Endothelial cell of umbilical vein (primary cell): ENCODE measurements at regions not wholly inside any gene's neighbourhood (a gene's known extent, or its start where the extent isn't known, plus 50 kb on each side); places are given as distances from the start of the nearest gene placed in this dataset.

Experiments
- BruUV-seq: library from RNA; stranded (reverse); fragments of 400-500 nt; replicated peaks from 2 replicates; lab custom pipeline; 2021; lab: Mats Ljungman, UMichigan
- CTCF ChIA-PET: fragments of 300-600, 350-600 bp; sonication (Branson Sonifier 250); formaldehyde crosslinking; loops from one replicate; lab custom pipeline; 2021; ENCODE audit warnings: antibody characterized with exemption, inconsistent platforms; lab: Charles Lee
- POLR2A ChIA-PET: fragments of 300-600, 350-600 bp; sonication (Branson Sonifier 250); formaldehyde crosslinking; loops from one replicate; lab custom pipeline; 2021; ENCODE audit warnings: antibody characterized with exemption, inconsistent platforms; lab: Charles Lee
- DNase-seq: peaks from one replicate; pipeline ENCODE4 v3.0.0-alpha.2; 2011; ENCODE audit warnings: low read depth, low spot score
- FAIRE-seq: peaks from 2 replicates; lab custom pipeline; 2011; peaks lifted over from hg19 to GRCh38; lab: Jason Lieb, UNC
- H2AFZ ChIP-seq: 2 replicates; pipeline ENCODE4 v1.6.0; 2012; ENCODE audit warnings: low read depth, low read length, control low read depth, inconsistent platforms
- H3K27ac ChIP-seq: 2 replicates; pipeline ENCODE4 v1.5.1; 2011; ENCODE audit warnings: low read depth, mild to moderate bottlenecking, control low read depth, low read length, moderate library complexity; ENCODE audit not compliant: insufficient read depth
- H3K27me3 ChIP-seq, 2 experiments: 2 replicates each; pipeline versions ENCODE4 v1.6.0 to v1.6.1; 2011; ENCODE audit warnings: low read length in 2 of 2, mixed read lengths in 1 of 2; ENCODE audit not compliant: control insufficient read depth in 2 of 2, insufficient read depth in 2 of 2
- H3K36me3 ChIP-seq, 2 experiments: 2 replicates in 1 of 2; 3 replicates in 1 of 2; pipeline ENCODE4 v1.5.1; 2011; ENCODE audit warnings: low read length in 2 of 2, mild to moderate bottlenecking in 1 of 2, moderate library complexity in 1 of 2; ENCODE audit not compliant: control insufficient read depth in 2 of 2, insufficient read depth in 2 of 2; ENCODE audit errors: extremely low read depth in 1 of 2
- H3K4me1 ChIP-seq: 3 replicates; pipeline ENCODE4 v1.5.1; 2011; ENCODE audit warnings: mild to moderate bottlenecking, low read length; ENCODE audit not compliant: control insufficient read depth, insufficient read depth; ENCODE audit errors: extremely low read depth
- H3K4me2 ChIP-seq: 2 replicates; pipeline ENCODE4 v1.6.1; 2011; ENCODE audit warnings: low read length, control low read depth, mixed read lengths; ENCODE audit not compliant: insufficient read depth
- H3K4me3 ChIP-seq, 3 experiments: fragments of 200-600 bp in 1 of 3; sonication (generic), shearing (Covaris generic) in 1 of 3; replicated peaks in 1 of 3; 2 replicates each; pipeline ENCODE4 v1.5.1; 2011 to 2016; ENCODE audit warnings: control low read depth in 3 of 3, low read length in 3 of 3, mild to moderate bottlenecking in 2 of 3, inconsistent platforms in 1 of 3, low read depth in 1 of 3, moderate library complexity in 1 of 3; ENCODE audit not compliant: insufficient read depth in 1 of 3
- H3K79me2 ChIP-seq: 2 replicates; pipeline ENCODE4 v1.6.0; 2012; ENCODE audit warnings: low read length, inconsistent platforms; ENCODE audit not compliant: control insufficient read depth, insufficient read depth
- H3K9ac ChIP-seq: replicated peaks from 2 replicates; pipeline ENCODE3; 2011; ENCODE audit warnings: low read length, control low read depth; ENCODE audit not compliant: insufficient read depth; ENCODE audit errors: extremely low read depth
- H3K9me1 ChIP-seq: replicated peaks from 3 replicates; pipeline ENCODE4 v1.6.0; 2011; ENCODE audit warnings: mild to moderate bottlenecking, low read length; ENCODE audit not compliant: control insufficient read depth, insufficient read depth; ENCODE audit errors: extremely low read depth
- H3K9me3 ChIP-seq: replicated peaks from 2 replicates; pipeline ENCODE4 v1.5.1; 2012; ENCODE audit warnings: low read length, inconsistent platforms; ENCODE audit not compliant: control insufficient read depth, insufficient read depth
- H4K20me1 ChIP-seq: replicated peaks from 2 replicates; pipeline ENCODE3; 2011; ENCODE audit warnings: mild to moderate bottlenecking, low read length; ENCODE audit not compliant: control insufficient read depth, insufficient read depth; ENCODE audit errors: extremely low read depth
- EZH2 ChIP-seq: IDR thresholded peaks from 2 replicates; pipeline ENCODE4 v1.6.1; 2012; ENCODE audit warnings: borderline replicate concordance, low read depth, mild to moderate bottlenecking, moderate library complexity, low read length, inconsistent platforms; ENCODE audit not compliant: severe bottlenecking
- FOS ChIP-seq: IDR thresholded peaks from 2 replicates; pipeline ENCODE4 v1.6.1; 2011; ENCODE audit warnings: mild to moderate bottlenecking, low read length, moderate library complexity, borderline replicate concordance; ENCODE audit not compliant: insufficient read depth
- GATA2 ChIP-seq: IDR thresholded peaks from 2 replicates; pipeline ENCODE4 v1.7.0; 2011; ENCODE audit warnings: low read depth, mild to moderate bottlenecking, moderate library complexity, mixed read lengths, low read length; ENCODE audit not compliant: insufficient read length, insufficient read depth
- JUN ChIP-seq: IDR thresholded peaks from 2 replicates; pipeline ENCODE4 v1.6.1; 2011; ENCODE audit warnings: borderline replicate concordance, low read depth; ENCODE audit not compliant: insufficient read length, insufficient read depth
- MYC ChIP-seq: IDR thresholded peaks from one replicate; pipeline ENCODE4 v1.6.1; 2011; ENCODE audit warnings: mild to moderate bottlenecking, low read depth, low read length
- dilution Hi-C: fragments of 300-500 bp; cut with MboI; formaldehyde crosslinking; loops from one replicate; pipeline ENCODE4 v1.15.0; 2019; ENCODE audit warnings: low sequenced_read_pairs; ENCODE audit not compliant: extremely low pct_ligation_motif_present
- intact Hi-C: fragments of 100-400 bp; cut with micrococcal nuclease; formaldehyde crosslinking; loops from one replicate; pipeline ENCODE4 v1.10.0; 2022
- TF ChIP-seq, protein P1 (sequence below), 2 donors: IDR thresholded peaks; 1 replicate in 1 of 2; 2 replicates in 1 of 2; pipeline ENCODE4 v1.5.1; 2011; ENCODE audit warnings: low read length in 2 of 2, mild to moderate bottlenecking in 2 of 2, moderate library complexity in 2 of 2, control low read depth in 1 of 2, inconsistent platforms in 1 of 2, low read depth in 1 of 2; ENCODE audit not compliant: insufficient read depth in 1 of 2; ENCODE audit errors: extremely low read depth in 1 of 2
- TF ChIP-seq, protein P2 (sequence below): IDR thresholded peaks from 2 replicates; pipeline ENCODE4 v1.6.1; 2011; ENCODE audit not compliant: insufficient read depth, insufficient read length

DNA sequence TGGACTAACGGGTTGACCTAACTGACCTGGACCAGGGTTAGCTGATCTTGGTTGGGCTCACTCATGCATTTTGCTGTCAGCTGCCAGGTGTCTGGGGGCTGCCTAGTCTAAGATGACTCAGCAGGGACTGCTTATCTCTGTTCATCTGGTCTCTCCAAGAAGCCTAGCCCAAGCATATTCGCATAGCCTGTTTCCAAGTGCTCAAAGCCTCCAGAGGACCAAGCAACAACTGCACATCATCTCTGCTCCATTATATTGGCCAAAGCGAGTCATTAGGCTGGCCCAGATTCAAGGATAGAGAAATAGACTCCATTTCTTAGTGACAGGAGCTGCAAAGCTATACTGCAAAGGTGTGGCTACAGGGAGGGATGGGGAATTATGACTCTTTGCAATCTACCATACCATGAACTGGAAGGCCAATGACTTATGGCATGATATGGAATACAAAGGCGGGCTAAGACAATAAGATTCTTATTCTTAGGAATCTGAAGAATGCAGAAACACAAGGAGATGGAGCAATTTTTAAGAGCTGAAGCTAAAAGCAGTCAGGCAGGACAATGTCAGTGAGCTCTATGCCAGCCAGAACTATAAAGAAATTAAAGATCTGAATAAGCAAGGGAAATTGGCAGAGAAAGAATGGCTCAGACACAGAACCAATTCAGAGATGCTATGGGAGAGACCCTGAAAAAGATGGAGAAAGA is 194.6 kb upstream of the FSCB start:
- H3K36me3 ChIP-seq = no peaks in the 10 kb centered on the region
- no peaks in the 10 kb centered on the region for H3K27me3 ChIP-seq
- POLR2A ChIA-PET = no interaction called here
- no TSS peak for BruUV-seq
- H2AFZ ChIP-seq = no peak overlapping the region
- FAIRE-seq = no peak
- no peaks in the 10 kb centered on the region for H3K4me1 ChIP-seq
- H3K4me3 ChIP-seq = no peak overlapping the region
- H3K9ac ChIP-seq = no peak overlapping the region
- TF ChIP-seq GATA2 (no peak), EZH2 (no peak), MYC (no peak), FOS (no peak), JUN (no peak)
- TF ChIP-seq, protein P1, sequence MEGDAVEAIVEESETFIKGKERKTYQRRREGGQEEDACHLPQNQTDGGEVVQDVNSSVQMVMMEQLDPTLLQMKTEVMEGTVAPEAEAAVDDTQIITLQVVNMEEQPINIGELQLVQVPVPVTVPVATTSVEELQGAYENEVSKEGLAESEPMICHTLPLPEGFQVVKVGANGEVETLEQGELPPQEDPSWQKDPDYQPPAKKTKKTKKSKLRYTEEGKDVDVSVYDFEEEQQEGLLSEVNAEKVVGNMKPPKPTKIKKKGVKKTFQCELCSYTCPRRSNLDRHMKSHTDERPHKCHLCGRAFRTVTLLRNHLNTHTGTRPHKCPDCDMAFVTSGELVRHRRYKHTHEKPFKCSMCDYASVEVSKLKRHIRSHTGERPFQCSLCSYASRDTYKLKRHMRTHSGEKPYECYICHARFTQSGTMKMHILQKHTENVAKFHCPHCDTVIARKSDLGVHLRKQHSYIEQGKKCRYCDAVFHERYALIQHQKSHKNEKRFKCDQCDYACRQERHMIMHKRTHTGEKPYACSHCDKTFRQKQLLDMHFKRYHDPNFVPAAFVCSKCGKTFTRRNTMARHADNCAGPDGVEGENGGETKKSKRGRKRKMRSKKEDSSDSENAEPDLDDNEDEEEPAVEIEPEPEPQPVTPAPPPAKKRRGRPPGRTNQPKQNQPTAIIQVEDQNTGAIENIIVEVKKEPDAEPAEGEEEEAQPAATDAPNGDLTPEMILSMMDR (IDR thresholded peaks at IDR 0.05; ENCODE audit: extremely low read depth in 1 of 2, insufficient read depth in 1 of 2, low read depth in 1 of 2, low read length in 2 of 2) = no peak
- TF ChIP-seq, protein P2, sequence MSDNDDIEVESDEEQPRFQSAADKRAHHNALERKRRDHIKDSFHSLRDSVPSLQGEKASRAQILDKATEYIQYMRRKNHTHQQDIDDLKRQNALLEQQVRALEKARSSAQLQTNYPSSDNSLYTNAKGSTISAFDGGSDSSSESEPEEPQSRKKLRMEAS = no peak
- H3K9me3 ChIP-seq = no peaks in the 10 kb centered on the region
- no peaks in the 10 kb centered on the region for H3K79me2 ChIP-seq
- no peak overlapping the region for H3K4me2 ChIP-seq
- no peaks in the 10 kb centered on the region for H4K20me1 ChIP-seq
- H3K27ac ChIP-seq = no peak overlapping the region
- dilution Hi-C loops = no loop called here
- intact Hi-C loops = no loop called here
- no peaks in the 10 kb centered on the region for H3K9me1 ChIP-seq
- no peak for DNase-seq
- CTCF ChIA-PET = no interaction called here
